H7 (cell line): ENCODE measurements at regions not wholly inside any gene's neighbourhood (a gene's known extent, or its start where the extent isn't known, plus 50 kb on each side); places are given as distances from the start of the nearest gene placed in this dataset.
"Not testable (repeated sequence)": the region's sequence is repeated elsewhere in the genome, so short reads cannot be mapped to it uniquely, and the experiment has no call there.

Experiments used
- DNase-seq: peaks from one replicate; pipeline ENCODE4 v3.0.0; 2012
- H3K27me3 ChIP-seq: 2 replicates; pipeline ENCODE4 v1.6.0; 2011; ENCODE audit warnings: mild to moderate bottlenecking, low read length; ENCODE audit not compliant: control insufficient read depth, insufficient read depth
- H3K36me3 ChIP-seq: replicated peaks from 2 replicates; pipeline ENCODE4 v1.5.1; 2011; ENCODE audit warnings: low read length; ENCODE audit not compliant: control insufficient read depth, insufficient read depth
- H3K4me3 ChIP-seq: 2 replicates; pipeline ENCODE4 v1.5.1; 2011; ENCODE audit warnings: low read depth, mild to moderate bottlenecking, control low read depth, low read length, moderate library complexity; ENCODE audit not compliant: insufficient read depth

DNA sequence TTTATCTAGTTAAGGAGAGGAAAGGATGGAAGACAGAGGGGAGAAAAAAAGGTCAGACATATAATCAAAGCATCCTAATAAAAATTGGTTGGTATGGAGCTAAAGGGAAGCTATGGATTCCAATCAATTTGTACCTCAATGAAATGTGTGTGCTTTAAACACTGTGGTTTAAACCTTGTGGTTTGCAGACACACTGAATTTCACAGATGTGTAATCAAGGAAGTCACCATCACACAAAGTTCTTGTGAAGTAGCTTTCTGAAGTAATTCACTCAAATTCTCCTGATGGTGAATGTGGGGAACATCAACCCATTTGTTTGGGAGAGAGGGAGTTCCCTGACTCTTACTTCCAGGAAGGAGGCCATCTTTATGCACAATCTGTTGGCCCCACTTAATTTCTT is 243.3 kb upstream of the KRR1 start:
- Histone ChIP-seq H3K27me3 (no peaks in the 10 kb centered on the region), H3K36me3 (no peaks in the 10 kb centered on the region), H3K4me3 (no peak overlapping the region)
- no peak for DNase-seq

DNA sequence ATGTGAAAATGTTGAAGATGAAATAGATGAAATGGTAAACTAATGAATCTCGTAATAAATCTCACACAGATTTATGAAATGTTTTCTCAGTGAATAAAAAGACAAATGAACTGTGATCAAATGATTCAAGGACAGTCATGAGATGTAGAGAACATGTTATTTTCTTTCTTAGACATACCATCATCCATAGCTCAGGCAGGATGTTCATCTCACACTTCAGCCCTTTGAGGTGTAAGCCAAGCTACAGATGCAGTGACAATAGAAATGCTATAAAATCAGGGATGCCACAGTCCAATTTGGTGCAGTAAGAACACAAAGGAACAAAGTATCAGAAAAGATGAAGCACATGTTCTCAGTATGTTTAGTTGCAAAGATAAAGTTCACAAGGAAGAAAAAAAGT is 242.7 kb upstream of the KRR1 start:
- no peaks in the 10 kb centered on the region for H3K36me3 ChIP-seq
- DNase-seq, result no peak
- H3K4me3 ChIP-seq, result no peak overlapping the region
- H3K27me3 ChIP-seq, result no peaks in the 10 kb centered on the region

DNA sequence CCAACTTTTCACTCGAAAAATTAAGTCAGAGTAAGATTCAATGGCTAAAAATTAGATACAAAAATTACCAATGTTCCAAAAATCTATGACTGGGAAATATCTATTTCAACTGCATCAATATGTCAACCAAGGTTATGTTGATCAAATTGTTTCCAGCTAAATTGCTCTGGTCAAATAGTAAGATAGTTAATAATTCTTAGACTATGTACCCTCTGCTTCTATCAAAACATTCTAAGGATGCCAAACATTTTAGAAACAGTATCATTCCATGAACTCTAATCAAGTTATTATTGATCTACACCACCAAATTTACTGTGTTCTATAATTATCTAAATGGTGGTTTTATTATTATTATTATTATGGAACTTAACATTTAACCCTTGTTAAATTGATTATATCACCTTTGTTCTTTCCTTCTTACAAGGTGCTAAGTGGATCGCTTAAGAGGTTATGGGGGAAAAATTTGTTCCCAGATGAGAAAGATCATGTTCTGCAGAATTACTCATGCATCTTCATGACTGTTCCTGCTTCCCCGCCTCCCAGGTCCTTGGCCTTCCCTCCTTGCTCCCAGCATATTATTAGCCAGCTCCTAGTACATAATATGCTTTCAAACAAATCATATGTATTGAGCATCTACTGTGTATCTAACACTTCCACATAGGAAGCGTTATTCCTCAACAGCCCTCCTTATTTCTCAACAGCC is 240.5 kb upstream of the KRR1 start:
- Histone ChIP-seq H3K4me3 (no peak overlapping the region), H3K36me3 (no peaks in the 10 kb centered on the region), H3K27me3 (no peaks in the 10 kb centered on the region)
- no peak for DNase-seq

DNA sequence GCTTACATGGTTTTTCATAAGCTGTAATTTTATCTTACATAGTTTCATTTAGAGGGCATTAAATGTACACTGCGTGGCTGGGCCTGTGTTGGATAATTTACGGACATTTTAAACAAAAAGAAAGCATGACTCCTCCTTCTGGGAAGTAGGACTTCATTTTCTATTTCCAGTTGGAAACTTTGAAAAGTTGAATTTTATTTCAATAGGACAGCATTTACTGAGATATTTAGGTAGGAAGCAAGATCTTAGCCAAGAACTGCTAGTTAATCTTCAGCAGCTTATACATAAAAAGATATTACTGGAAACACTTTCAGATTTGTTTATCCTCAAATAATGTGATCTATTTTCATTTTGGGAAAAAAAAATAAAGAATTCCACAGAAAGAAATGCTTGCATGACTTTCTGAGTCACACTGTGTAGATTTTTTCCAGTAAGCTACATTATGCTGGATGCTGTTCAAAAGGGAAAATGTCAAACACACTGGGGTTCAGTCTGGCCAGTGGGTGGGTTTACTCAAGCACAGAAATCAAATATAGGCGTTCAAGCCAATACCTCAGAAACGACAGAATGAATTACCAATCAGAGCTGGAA is 239.4 kb upstream of the KRR1 start:
- H3K36me3 ChIP-seq, result no peaks in the 10 kb centered on the region
- no peak for DNase-seq
- no peak overlapping the region for H3K4me3 ChIP-seq
- H3K27me3 ChIP-seq, result no peaks in the 10 kb centered on the region

DNA sequence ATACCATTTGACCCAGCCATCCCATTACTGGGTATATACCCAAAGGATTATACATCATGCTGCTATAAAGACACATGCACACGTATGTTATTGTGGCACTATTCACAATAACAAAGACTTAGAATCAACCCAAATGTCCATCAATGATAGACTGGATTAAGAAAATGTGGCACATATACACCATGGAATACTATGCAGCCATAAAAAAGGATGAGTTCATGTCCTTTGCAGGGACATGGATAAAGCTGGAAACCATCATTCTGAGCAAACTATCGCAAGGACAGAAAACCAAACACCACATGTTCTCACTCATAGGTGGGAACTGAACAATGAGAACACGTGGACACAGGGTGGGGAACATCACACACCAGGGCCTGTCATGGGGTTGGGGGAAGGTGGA is 237.6 kb upstream of the KRR1 start:
- not testable (repeated sequence) for H3K27me3 ChIP-seq, H3K4me3 ChIP-seq, H3K36me3 ChIP-seq, DNase-seq

DNA sequence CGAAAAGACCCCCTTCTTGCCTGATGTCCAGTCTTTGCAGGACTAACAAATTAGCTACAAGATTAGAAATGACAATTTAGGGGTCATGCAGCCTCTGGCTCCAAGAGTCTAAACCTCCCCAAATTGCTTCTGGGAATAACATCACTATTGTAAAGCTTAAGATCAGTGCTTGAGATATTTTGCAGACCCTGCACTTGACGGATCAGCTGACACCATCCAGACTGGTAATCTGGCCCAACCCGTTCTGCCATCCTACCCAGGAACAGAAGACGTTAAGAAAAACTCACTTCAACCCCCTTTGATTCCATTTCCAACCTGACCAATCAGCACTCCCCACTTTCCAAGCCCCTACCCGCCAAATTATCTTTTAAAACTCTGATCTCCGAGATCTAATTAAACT is 236.7 kb upstream of the KRR1 start:
- H3K4me3 ChIP-seq, result no peak overlapping the region
- H3K27me3 ChIP-seq, result no peaks in the 10 kb centered on the region
- DNase-seq, result no peak
- no peaks in the 10 kb centered on the region for H3K36me3 ChIP-seq

DNA sequence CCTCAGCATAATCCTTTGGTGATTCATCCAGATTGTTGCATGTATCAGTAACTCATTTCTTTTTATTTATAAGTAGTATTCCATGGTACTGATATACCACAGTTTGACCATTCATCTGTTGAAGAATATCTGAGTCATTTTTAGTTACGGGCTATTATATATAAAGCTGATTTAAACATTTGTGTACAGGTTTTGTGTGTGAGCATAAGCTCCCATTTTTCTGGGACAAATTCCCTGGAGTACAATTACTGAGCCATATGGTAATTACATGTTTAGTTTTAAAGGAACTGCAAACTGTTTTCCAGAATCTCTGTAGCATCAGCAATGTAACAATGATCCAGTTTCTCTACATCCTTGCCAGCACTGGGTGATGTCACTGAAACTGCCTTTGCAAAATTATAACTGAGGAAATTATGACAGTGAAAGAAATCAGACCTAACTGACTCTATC is 236.2 kb upstream of the KRR1 start:
- no peak for DNase-seq
- H3K4me3 ChIP-seq, result no peak overlapping the region
- H3K36me3 ChIP-seq, result no peaks in the 10 kb centered on the region
- no peaks in the 10 kb centered on the region for H3K27me3 ChIP-seq

DNA sequence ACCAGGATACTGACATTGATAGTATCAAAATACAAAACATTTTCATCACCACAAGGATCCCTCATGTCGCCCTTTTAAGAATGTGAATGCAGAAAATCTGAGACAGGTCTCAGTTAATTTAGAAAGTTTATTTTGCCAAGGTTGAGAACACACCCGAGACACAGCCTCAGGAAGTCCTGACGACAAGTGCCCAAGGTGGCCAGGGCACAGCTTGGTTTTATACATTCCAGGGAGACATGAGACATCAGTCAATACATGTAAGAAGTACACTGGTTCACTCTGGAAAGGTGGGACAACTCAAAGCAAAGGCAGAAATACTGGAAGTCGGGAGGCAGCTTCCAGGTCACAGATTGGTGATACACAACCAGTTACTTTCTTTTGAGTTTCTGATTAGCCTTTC is 235.2 kb upstream of the KRR1 start:
- H3K4me3 ChIP-seq, result no peak overlapping the region
- H3K36me3 ChIP-seq, result no peaks in the 10 kb centered on the region
- H3K27me3 ChIP-seq, result no peaks in the 10 kb centered on the region
- DNase-seq, result no peak

DNA sequence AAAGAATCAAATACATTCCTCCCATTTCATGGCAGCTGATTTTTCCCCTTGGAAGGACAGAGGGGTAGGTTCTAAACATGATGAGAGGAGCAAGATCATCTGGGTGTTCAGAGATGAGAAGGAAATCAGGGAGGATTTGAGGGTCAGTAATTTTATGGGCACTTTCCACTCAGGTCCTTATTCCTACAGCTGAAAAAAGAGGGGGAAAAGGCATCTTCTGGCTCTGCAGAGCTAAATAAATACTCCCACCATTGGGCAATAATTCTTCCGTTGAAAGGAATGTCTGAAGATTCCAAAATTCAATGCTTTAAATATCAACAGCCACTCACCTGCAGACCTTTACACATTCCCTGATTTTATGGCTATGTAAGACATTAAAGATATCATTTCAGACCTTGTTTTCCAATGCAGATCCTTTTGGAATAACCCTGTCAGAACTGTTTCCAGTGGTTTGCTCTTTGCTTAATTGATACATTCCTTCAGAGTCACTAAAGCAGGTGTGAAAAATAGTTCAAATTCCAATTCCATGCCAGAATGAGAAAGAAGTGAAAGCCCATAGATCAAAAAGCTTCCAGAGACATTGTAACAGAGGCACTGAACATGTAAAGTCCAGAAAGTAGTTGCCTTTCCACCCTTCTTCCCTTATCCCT is 233.3 kb upstream of the KRR1 start:
- Histone ChIP-seq H3K4me3 (no peak overlapping the region), H3K27me3 (no peaks in the 10 kb centered on the region), H3K36me3 (no peaks in the 10 kb centered on the region)
- DNase-seq, result no peak

DNA sequence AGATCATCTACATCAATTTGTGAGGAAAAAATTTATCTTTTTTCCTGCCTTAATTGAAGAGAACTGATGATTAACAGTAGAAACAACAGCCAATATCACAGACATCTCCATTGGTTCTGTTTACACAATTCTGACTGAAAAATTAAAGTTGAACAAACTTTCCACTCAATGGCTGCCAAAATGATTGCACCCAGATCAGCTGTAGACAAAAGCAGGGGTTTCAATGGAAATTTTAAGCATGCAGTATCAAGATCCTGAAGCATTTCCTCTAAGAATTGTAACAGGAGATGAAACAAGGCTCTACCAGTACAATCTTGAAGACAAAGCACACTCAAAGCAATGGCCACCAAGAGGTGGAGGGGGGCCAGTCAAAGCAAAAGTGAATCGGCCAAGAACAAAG is 231.6 kb upstream of the KRR1 start:
- Histone ChIP-seq H3K4me3 (no peak overlapping the region), H3K27me3 (no peaks in the 10 kb centered on the region), H3K36me3 (no peaks in the 10 kb centered on the region)
- no peak for DNase-seq

DNA sequence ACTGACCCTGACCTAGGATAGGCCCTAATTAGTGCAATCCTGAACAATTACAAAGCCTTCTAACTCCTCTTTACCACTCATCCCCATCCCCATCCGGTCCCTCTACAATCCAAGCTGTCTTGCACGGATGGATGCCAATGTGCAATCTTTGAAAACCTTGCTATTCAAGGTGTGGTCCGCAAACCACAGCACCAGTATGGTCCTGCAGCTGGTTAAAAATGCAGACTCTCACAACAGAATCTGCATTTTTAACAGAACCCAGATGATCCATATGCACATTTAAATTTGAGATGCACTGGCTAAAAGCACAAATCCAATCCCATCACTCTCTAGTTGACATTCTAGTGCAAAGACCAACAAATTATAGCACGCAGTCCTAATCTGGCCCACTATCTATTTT is 230.6 kb upstream of the KRR1 start:
- no peak for DNase-seq
- Histone ChIP-seq H3K36me3 (no peaks in the 10 kb centered on the region), H3K4me3 (no peak overlapping the region), H3K27me3 (no peaks in the 10 kb centered on the region)

DNA sequence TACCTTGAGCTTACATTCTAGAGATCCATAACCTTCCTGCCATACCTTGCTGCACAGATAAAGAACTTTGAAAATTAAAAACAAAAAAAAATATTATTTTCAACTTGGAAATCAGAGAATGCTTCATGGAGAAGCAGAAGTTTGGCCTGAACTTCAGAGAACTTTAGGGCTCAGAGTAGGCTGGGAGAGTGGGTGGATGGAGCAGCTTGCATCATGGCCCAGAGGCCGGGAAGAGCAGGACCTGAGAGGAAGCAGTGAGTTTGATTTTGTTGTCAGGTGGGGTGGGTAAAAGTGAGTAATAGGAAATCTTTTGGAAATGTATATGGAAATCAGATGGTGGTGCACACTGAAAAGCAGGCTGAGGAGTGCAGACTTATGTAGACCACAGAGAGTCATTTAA is 228.5 kb upstream of the KRR1 start:
- Histone ChIP-seq H3K27me3 (no peaks in the 10 kb centered on the region), H3K4me3 (no peak overlapping the region), H3K36me3 (no peaks in the 10 kb centered on the region)
- DNase-seq, result no peak

DNA sequence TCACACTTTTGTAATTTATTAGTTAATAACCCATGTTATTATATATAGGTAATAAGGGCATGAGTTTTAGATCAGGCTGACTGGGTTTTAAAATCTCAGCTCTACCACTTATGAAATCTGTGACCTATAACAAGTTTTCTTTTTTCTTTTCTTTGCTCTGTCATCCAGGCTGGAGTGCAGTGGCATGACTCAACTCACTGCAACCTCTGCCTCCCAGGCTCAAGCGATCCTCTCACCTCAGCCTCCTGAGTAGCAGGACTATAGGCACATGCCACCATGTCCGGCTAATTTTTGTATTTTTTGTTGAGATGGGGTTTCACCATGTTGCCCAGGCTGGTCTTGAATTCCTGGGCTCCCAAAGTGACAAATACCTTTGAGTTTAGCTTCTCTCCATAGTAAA is 227.7 kb upstream of the KRR1 start:
- DNase-seq, H3K4me3 ChIP-seq, H3K27me3 ChIP-seq, H3K36me3 ChIP-seq: not testable (repeated sequence)

DNA sequence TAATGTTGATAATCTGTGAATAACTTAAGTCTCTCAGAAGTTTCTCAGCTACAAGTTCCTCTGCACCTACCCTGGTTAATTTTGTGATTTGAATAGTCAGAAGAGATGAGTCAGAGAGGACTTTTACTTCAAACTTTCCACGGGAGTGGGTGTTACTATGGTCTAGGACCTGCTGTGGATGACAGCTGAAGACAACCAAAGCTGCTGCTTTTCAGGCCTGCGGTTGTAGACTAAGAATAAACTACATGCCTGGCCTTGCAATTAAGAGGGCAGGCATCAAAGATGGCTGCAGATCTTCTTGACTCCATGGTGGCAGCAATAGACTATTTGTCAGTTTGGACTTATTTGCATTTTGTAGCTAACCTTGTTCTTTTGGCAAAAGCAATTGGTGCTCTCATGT is 227.1 kb upstream of the KRR1 start:
- H3K4me3 ChIP-seq, result no peak overlapping the region
- H3K36me3 ChIP-seq, result no peaks in the 10 kb centered on the region
- DNase-seq, result no peak
- H3K27me3 ChIP-seq, result no peaks in the 10 kb centered on the region

DNA sequence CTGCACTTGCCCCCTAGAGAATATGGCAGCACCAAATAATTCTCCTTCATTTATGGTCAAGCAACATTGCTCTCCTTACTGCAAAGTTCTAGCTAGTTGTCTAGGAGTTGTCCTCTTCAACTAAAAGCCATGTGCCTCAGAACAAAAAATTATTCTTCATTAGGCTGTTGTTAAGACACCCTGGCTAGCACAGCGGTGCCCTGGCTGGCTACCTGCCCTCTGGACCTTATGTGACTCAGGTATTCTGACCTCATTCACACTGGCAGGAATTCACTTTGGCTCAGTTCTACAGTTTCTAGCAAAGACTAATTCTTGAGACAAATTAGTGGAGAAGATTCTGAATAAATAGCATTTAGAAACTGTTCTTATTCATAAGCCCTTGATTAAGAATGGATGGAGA is 224.4 kb upstream of the KRR1 start:
- no peaks in the 10 kb centered on the region for H3K27me3 ChIP-seq
- H3K4me3 ChIP-seq, result no peak overlapping the region
- no peaks in the 10 kb centered on the region for H3K36me3 ChIP-seq
- no peak for DNase-seq
